Upper lobe of left lung (tissue), 6 donors: ENCODE measurements at regions not wholly inside any gene's neighbourhood (a gene's known extent, or its start where the extent isn't known, plus 50 kb on each side); places are given as distances from the start of the nearest gene placed in this dataset.
A peak's percentile ranks its signal among the peaks of the same experiment; 100 is the strongest.

Source experiments
- ATAC-seq, 2 donors: fragments of 200-7000 bp; cut with Tn5 transposase; one replicate each; pipeline ENCODE4 v1.9.1; 2022; ENCODE audit warnings: mild to moderate bottlenecking in 2 of 2, moderate library complexity in 2 of 2; ENCODE audit not compliant: low FRiP score in 2 of 2
- DNase-seq, 2 donors: peaks; one replicate each; pipeline ENCODE4 v3.0.0-alpha.2; 2019 to 2020
- H3K27ac ChIP-seq, 4 donors: fragments of 200-600 bp; sonication (generic); one replicate each; pipeline ENCODE4 v1.5.1; 2016 to 2019
- H3K27me3 ChIP-seq, 4 donors: fragments of 200-600 bp; sonication (generic); one replicate each; pipeline ENCODE4 v1.5.1; 2017 to 2019
- H3K36me3 ChIP-seq, 4 donors: fragments of 200-600 bp; sonication (generic); one replicate each; pipeline ENCODE4 v1.5.1; 2016 to 2019
- H3K4me1 ChIP-seq, 4 donors: fragments of 200-600 bp; sonication (generic); one replicate each; pipeline ENCODE4 v1.5.1; 2018 to 2019
- H3K4me3 ChIP-seq, 4 donors: fragments of 200-600 bp; sonication (generic); one replicate each; pipeline ENCODE4 v1.5.1; 2017 to 2019; ENCODE audit warnings: mild to moderate bottlenecking in 2 of 4, moderate library complexity in 1 of 4
- H3K9me3 ChIP-seq, 4 donors: fragments of 200-600 bp; sonication (generic); one replicate each; pipeline ENCODE4 v1.5.1; 2018 to 2019
- EP300 ChIP-seq, 4 donors: sonication (generic); formaldehyde crosslinking; IDR thresholded peaks; one replicate each; pipeline ENCODE4 v1.5.1; 2017; ENCODE audit warnings: antibody characterized with exemption in 4 of 4, control low read depth in 2 of 4
- POLR2A ChIP-seq, 4 donors: fragments of 450-650 bp; IDR thresholded peaks; one replicate each; pipeline ENCODE4 v1.5.1; 2016 to 2017; ENCODE audit warnings: antibody characterized with exemption in 4 of 4, mild to moderate bottlenecking in 2 of 4
- POLR2AphosphoS5 ChIP-seq, 2 donors: sonication (generic); formaldehyde crosslinking; IDR thresholded peaks; one replicate each; pipeline ENCODE4 v1.5.1; 2017; ENCODE audit warnings: antibody characterized with exemption in 2 of 2
- WGBS, 2 donors: methylation state at CpG; one replicate each; pipeline ENCODE4 v1.1.5; 2017 to 2018; 5-methylcytosine and 5-hydroxymethylcytosine counted together
- TF ChIP-seq, protein P1 (sequence below), 6 experiments: fragments of 450-650 bp in 4 of 6; fragments of 200-600 bp in 2 of 6; sonication (generic) in 2 of 6; IDR thresholded peaks; one replicate each; pipeline ENCODE4 v1.5.1; 2016 to 2019; ENCODE audit warnings: antibody characterized with exemption in 6 of 6
- donor health status: DM: no; HTN: no; CAD: no; lungs with moderate emphysema.
- donor health status: DM: no; HTN: yes; CAD: no; lungs with severe emphysema.

DNA sequence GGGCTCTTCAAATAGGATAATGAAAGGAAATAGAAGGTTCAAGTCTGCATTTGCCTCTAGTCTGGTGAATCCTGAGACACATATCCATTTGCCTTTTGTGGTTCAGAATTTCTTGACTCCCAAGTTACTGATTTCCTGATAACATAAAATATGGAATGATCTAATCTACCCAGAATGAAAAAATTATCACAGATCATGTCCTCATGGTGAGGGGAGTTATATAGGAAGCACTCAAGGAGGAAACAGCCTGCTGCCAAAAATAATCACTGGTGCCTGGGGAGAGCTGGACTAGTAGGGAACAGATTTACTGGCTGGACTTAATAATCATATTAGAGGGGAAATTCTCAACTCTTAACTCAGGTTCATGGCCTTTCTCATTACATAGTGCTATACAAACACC, 95.5 kb upstream of the STK17B start:
- ATAC-seq (no peak), DNase-seq (no peak)
- TF ChIP-seq POLR2A (IDR thresholded peaks at IDR 0.05): no peak
- TF ChIP-seq EP300 (IDR thresholded peaks at IDR 0.05): no peak
- no peak for TF ChIP-seq POLR2AphosphoS5 (IDR thresholded peaks at IDR 0.05)
- TF ChIP-seq, protein P1, sequence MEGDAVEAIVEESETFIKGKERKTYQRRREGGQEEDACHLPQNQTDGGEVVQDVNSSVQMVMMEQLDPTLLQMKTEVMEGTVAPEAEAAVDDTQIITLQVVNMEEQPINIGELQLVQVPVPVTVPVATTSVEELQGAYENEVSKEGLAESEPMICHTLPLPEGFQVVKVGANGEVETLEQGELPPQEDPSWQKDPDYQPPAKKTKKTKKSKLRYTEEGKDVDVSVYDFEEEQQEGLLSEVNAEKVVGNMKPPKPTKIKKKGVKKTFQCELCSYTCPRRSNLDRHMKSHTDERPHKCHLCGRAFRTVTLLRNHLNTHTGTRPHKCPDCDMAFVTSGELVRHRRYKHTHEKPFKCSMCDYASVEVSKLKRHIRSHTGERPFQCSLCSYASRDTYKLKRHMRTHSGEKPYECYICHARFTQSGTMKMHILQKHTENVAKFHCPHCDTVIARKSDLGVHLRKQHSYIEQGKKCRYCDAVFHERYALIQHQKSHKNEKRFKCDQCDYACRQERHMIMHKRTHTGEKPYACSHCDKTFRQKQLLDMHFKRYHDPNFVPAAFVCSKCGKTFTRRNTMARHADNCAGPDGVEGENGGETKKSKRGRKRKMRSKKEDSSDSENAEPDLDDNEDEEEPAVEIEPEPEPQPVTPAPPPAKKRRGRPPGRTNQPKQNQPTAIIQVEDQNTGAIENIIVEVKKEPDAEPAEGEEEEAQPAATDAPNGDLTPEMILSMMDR (IDR thresholded peaks at IDR 0.05): no peak
- Histone ChIP-seq H3K27ac (peak overlapping the region in 2 of 4 donors; percentile 45 to 70), H3K4me1 (peaks cover 23 to 54% (median 40%) of the 10 kb centered on the region in 4 donors), H3K9me3 (no peaks in the 10 kb centered on the region), H3K27me3 (no peaks in the 10 kb centered on the region), H3K36me3 (peaks cover 0 to 14% (median 0%) of the 10 kb centered on the region in 4 donors), H3K4me3 (no peak overlapping the region)

DNA sequence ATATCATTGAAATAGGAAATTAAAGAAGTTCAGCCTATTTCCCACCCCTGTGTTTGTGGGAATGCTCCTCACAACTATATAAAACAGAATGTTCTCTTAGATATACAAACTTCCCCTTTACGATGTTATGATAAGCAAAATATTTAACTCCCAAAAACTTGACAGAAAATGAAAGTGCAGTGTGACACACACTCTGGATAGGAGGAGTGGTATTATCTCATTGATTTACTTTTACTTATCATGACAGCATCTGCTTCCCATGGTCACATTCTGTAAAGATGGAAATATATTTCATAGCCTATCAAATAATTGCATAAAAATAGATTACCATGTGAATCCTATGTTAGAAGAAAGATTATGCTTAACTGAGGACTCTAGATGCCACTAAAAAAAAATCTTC, 96.6 kb upstream of the STK17B start:
- TF ChIP-seq EP300 (IDR thresholded peaks at IDR 0.05) (no peak), POLR2A (IDR thresholded peaks at IDR 0.05) (no peak)
- H3K27me3 ChIP-seq: no peaks in the 10 kb centered on the region
- WGBS, 2 donors: 0 to 7% methylated on average over 1 of the region's 1 CpG
- no peaks in the 10 kb centered on the region for H3K9me3 ChIP-seq
- no peak overlapping the region for H3K4me3 ChIP-seq
- DNase-seq: no peak
- peaks cover 17 to 43% (median 35%) of the 10 kb centered on the region in 4 donors for H3K4me1 ChIP-seq
- peak in 1 of 2 donors; percentile 75 for ATAC-seq
- H3K27ac ChIP-seq: peak overlapping the region; percentile 57 to 81 (median 64)
- H3K36me3 ChIP-seq: peaks cover 0 to 11% (median 0%) of the 10 kb centered on the region in 4 donors

DNA sequence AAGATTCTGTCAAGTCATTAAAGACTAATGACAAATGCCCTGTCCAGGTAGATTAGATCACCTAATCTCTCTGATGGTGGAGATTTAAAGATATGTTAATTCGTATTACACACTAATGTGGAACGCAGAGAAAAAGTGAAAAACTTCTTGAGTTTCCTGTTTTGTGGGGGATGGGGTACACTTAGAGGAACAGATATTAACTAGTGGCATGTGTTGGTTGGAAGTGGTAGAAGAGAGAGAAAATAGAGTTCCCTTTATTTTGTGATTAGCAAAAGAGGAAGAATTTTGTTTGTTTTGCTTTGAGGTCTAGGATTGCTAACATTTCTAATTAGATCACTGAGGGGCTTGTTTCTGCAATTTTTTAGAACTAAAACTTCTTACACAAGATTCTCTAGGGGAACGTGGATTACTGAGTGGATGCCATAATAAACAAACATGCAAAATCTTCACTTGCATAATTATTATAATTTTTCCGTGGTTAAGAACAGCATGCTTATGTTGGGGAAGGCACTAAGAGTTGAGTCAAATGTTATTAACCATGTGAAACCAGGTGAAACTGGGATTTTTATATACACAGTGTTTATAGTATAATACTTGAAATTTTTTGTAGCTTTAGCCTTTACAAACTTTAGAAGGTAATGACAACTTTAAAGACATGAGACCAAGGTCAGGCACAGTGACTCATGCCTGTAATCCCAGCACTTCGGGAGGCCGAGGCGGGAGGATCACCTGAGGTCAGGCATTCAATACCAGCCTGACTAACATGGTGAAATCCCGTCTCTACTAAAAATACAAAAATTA, 97.4 kb upstream of the STK17B start:
- WGBS, 2 donors: 42 to 55% methylated on average over 8 of the region's 8 CpGs
- H3K27ac ChIP-seq: peak overlapping the region; percentile 57 to 81 (median 64)
- H3K4me1 ChIP-seq: peaks cover 17 to 37% (median 34%) of the 10 kb centered on the region in 4 donors
- no peaks in the 10 kb centered on the region for H3K27me3 ChIP-seq
- DNase-seq (no peak), ATAC-seq (peak; percentile 62 to 87)
- TF ChIP-seq POLR2A (IDR thresholded peaks at IDR 0.05) (no peak), POLR2AphosphoS5 (IDR thresholded peaks at IDR 0.05) (no peak), EP300 (IDR thresholded peaks at IDR 0.05) (peak in 1 of 4 donors; percentile 2)
- TF ChIP-seq, protein P1 (IDR thresholded peaks at IDR 0.05): no peak
- peaks cover 0 to 11% (median 0%) of the 10 kb centered on the region in 4 donors for H3K36me3 ChIP-seq
- no peak overlapping the region for H3K4me3 ChIP-seq
- H3K9me3 ChIP-seq: no peaks in the 10 kb centered on the region

DNA sequence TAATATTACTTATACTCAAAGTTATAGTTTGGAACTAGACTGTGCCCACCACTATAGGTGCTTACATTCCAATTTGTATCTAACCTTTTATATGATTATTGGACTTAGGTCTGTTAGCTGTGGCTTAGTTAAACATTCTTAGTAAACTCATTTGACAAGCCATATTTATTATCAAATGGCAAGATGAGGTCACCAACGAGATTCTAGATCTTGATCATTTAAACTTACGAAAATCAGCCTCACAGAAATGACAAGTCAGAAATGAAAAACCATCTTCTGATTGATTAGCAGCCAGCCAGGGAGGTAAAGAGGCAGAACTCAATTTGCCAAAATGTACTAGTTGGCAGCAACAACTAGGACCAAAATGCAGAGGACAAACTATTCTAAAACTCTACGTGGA, 100.4 kb upstream of the STK17B start:
- WGBS, 2 donors: 86 to 98% methylated on average over 3 of the region's 3 CpGs
- TF ChIP-seq, protein P1 (IDR thresholded peaks at IDR 0.05): no peak
- no peak for TF ChIP-seq POLR2AphosphoS5 (IDR thresholded peaks at IDR 0.05)
- TF ChIP-seq POLR2A (IDR thresholded peaks at IDR 0.05): no peak
- no peak for TF ChIP-seq EP300 (IDR thresholded peaks at IDR 0.05)
- peaks cover 0 to 17% (median 0%) of the 10 kb centered on the region in 4 donors for H3K36me3 ChIP-seq
- H3K9me3 ChIP-seq: no peaks in the 10 kb centered on the region
- DNase-seq (no peak), ATAC-seq (no peak)
- peaks cover 45 to 63% (median 59%) of the 10 kb centered on the region in 4 donors for H3K4me1 ChIP-seq
- H3K4me3 ChIP-seq: no peak overlapping the region
- no peaks in the 10 kb centered on the region for H3K27me3 ChIP-seq
- H3K27ac ChIP-seq: no peak overlapping the region

DNA sequence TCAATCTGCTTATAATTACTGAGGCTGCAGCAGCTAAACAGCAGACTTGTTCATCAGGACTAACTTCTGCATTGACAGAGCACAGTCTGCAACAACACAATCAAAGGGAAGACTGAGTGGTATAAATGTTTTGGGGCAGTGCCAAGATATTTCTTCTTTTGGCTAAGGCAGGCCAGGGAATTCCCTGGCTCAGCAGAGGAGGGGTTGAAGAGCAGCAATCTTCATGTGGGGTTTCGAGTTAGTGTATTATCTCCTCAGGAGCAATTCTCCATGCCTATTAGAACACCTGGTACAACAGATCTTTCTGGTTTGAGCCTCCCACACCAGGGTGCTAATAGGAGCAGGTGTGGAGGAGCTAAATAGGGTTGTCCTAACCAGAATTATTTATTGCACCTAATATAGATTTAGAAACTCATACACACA, 103.0 kb upstream of the STK17B start:
- Histone ChIP-seq H3K36me3 (peaks cover 0 to 26% (median 0%) of the 10 kb centered on the region in 4 donors), H3K27me3 (no peaks in the 10 kb centered on the region), H3K9me3 (no peaks in the 10 kb centered on the region), H3K4me1 (peaks cover 31 to 39% (median 37%) of the 10 kb centered on the region in 4 donors), H3K4me3 (no peak overlapping the region), H3K27ac (peak overlapping the region; percentile 1 to 59 (median 34))
- no peak for TF ChIP-seq EP300 (IDR thresholded peaks at IDR 0.05)
- no peak for TF ChIP-seq POLR2AphosphoS5 (IDR thresholded peaks at IDR 0.05)
- no peak for TF ChIP-seq POLR2A (IDR thresholded peaks at IDR 0.05)
- 8 to 17% methylated on average over 1 of the region's 1 CpG for whole genome bisulfite sequencing, 2 donors
- DNase-seq (no peak), ATAC-seq (peak; percentile 43 to 72)
